ENCODE measurements at regions not wholly inside any gene's neighbourhood (a gene's known extent, or its start where the extent isn't known, plus 50 kb on each side); places are given as distances from the start of the nearest gene placed in this dataset.

DNA sequence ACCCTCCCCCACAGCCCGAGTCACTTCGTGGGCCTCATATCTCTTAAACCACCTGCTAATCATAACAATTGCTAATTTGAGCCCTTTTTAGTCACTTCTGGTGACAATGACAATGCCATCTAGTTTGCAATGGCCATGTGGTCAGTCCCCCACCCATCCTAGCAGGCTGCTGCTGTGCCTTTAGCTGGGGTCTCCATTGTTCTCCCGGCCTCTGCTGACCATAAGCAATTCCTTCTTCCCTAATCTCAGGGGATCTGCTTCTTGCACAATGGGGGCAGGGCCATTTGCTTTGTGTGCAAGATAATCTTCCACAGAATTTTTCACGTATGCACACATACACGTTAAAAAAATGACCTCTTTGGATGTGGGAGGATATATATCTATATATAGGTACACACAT lies 406.1 kb upstream of the ONECUT1 start (continued):
- TF ChIP-seq RBM39 (optimal IDR thresholded peaks at IDR 0.05; ENCODE audit: low read depth, low read length) (no peak), GATAD2A (IDR thresholded peaks at IDR 0.05) (no peak), SMARCA5 (IDR thresholded peaks at IDR 0.05) (no peak), ZBTB1 (CRISPR knock-in tag; IDR thresholded peaks at IDR 0.05; ENCODE audit: borderline replicate concordance, low read depth) (no peak), ZNF644 (tag; IDR thresholded peaks at IDR 0.05; ENCODE audit: low read depth) (no peak), CHCHD3 (CRISPR knock-in tag; IDR thresholded peaks at IDR 0.05) (no peak), ATF1 (CRISPR knock-in tag; IDR thresholded peaks at IDR 0.05) (no peak), ATF1 (tag; IDR thresholded peaks at IDR 0.05) (no peak), GTF2A2 (tag; IDR thresholded peaks at IDR 0.05) (no peak)
- TF ChIP-seq, protein P1, sequence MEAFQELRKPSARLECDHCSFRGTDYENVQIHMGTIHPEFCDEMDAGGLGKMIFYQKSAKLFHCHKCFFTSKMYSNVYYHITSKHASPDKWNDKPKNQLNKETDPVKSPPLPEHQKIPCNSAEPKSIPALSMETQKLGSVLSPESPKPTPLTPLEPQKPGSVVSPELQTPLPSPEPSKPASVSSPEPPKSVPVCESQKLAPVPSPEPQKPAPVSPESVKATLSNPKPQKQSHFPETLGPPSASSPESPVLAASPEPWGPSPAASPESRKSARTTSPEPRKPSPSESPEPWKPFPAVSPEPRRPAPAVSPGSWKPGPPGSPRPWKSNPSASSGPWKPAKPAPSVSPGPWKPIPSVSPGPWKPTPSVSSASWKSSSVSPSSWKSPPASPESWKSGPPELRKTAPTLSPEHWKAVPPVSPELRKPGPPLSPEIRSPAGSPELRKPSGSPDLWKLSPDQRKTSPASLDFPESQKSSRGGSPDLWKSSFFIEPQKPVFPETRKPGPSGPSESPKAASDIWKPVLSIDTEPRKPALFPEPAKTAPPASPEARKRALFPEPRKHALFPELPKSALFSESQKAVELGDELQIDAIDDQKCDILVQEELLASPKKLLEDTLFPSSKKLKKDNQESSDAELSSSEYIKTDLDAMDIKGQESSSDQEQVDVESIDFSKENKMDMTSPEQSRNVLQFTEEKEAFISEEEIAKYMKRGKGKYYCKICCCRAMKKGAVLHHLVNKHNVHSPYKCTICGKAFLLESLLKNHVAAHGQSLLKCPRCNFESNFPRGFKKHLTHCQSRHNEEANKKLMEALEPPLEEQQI (IDR thresholded peaks at IDR 0.05): no peak
- TF ChIP-seq, protein P2, sequence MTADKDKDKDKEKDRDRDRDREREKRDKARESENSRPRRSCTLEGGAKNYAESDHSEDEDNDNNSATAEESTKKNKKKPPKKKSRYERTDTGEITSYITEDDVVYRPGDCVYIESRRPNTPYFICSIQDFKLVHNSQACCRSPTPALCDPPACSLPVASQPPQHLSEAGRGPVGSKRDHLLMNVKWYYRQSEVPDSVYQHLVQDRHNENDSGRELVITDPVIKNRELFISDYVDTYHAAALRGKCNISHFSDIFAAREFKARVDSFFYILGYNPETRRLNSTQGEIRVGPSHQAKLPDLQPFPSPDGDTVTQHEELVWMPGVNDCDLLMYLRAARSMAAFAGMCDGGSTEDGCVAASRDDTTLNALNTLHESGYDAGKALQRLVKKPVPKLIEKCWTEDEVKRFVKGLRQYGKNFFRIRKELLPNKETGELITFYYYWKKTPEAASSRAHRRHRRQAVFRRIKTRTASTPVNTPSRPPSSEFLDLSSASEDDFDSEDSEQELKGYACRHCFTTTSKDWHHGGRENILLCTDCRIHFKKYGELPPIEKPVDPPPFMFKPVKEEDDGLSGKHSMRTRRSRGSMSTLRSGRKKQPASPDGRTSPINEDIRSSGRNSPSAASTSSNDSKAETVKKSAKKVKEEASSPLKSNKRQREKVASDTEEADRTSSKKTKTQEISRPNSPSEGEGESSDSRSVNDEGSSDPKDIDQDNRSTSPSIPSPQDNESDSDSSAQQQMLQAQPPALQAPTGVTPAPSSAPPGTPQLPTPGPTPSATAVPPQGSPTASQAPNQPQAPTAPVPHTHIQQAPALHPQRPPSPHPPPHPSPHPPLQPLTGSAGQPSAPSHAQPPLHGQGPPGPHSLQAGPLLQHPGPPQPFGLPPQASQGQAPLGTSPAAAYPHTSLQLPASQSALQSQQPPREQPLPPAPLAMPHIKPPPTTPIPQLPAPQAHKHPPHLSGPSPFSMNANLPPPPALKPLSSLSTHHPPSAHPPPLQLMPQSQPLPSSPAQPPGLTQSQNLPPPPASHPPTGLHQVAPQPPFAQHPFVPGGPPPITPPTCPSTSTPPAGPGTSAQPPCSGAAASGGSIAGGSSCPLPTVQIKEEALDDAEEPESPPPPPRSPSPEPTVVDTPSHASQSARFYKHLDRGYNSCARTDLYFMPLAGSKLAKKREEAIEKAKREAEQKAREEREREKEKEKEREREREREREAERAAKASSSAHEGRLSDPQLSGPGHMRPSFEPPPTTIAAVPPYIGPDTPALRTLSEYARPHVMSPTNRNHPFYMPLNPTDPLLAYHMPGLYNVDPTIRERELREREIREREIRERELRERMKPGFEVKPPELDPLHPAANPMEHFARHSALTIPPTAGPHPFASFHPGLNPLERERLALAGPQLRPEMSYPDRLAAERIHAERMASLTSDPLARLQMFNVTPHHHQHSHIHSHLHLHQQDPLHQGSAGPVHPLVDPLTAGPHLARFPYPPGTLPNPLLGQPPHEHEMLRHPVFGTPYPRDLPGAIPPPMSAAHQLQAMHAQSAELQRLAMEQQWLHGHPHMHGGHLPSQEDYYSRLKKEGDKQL (CRISPR knock-in tag; IDR thresholded peaks at IDR 0.05; ENCODE audit: borderline replicate concordance): no peak
- TF ChIP-seq, protein P3, sequence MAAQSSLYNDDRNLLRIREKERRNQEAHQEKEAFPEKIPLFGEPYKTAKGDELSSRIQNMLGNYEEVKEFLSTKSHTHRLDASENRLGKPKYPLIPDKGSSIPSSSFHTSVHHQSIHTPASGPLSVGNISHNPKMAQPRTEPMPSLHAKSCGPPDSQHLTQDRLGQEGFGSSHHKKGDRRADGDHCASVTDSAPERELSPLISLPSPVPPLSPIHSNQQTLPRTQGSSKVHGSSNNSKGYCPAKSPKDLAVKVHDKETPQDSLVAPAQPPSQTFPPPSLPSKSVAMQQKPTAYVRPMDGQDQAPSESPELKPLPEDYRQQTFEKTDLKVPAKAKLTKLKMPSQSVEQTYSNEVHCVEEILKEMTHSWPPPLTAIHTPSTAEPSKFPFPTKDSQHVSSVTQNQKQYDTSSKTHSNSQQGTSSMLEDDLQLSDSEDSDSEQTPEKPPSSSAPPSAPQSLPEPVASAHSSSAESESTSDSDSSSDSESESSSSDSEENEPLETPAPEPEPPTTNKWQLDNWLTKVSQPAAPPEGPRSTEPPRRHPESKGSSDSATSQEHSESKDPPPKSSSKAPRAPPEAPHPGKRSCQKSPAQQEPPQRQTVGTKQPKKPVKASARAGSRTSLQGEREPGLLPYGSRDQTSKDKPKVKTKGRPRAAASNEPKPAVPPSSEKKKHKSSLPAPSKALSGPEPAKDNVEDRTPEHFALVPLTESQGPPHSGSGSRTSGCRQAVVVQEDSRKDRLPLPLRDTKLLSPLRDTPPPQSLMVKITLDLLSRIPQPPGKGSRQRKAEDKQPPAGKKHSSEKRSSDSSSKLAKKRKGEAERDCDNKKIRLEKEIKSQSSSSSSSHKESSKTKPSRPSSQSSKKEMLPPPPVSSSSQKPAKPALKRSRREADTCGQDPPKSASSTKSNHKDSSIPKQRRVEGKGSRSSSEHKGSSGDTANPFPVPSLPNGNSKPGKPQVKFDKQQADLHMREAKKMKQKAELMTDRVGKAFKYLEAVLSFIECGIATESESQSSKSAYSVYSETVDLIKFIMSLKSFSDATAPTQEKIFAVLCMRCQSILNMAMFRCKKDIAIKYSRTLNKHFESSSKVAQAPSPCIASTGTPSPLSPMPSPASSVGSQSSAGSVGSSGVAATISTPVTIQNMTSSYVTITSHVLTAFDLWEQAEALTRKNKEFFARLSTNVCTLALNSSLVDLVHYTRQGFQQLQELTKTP (IDR thresholded peaks at IDR 0.05; ENCODE audit: low read depth in 1 of 2, partially characterized antibody in 2 of 2): no peak
